GM12878 (cell line): ENCODE measurements at regions not wholly inside any gene's neighbourhood (a gene's known extent, or its start where the extent isn't known, plus 50 kb on each side); places are given as distances from the start of the nearest gene placed in this dataset.
A peak's percentile ranks its signal among the peaks of the same experiment; 100 is the strongest.

Experiments used
- ATAC-seq: fragments of 200-7000 bp; cut with Tn5 transposase; 3 replicates; pipeline ENCODE4 v1.9.1; 2020; ENCODE audit warnings: mild to moderate bottlenecking, moderate library complexity
- BruUV-seq: library from RNA; stranded (reverse); fragments of 400-500 nt; replicated peaks from 2 replicates; lab custom pipeline; 2021; lab: Mats Ljungman, UMichigan
- CTCF ChIA-PET: fragments of 300-600 bp; sonication (Branson Sonifier 250); formaldehyde crosslinking; extraction: SDS; loops from one replicate; lab custom pipeline; 2021; ENCODE audit warnings: inconsistent platforms; lab: Yijun Ruan, JAX
- POLR2A ChIA-PET: fragments of 350-600 bp; formaldehyde crosslinking; extraction: SDS; loops from one replicate; lab custom pipeline; 2021; ENCODE audit warnings: inconsistent platforms; lab: Charles Lee
- RAD21 ChIA-PET: fragments of 300-600 bp; sonication (Branson Sonifier 250); formaldehyde crosslinking; loops from one replicate; lab custom pipeline; 2023; ENCODE audit warnings: antibody characterized with exemption; ENCODE audit not compliant: unreplicated experiment; lab: Charles Lee
- SMC1A ChIA-PET: fragments of 300-600 bp; sonication (Branson Sonifier 250); formaldehyde crosslinking; loops from one replicate; lab custom pipeline; 2023; ENCODE audit not compliant: unreplicated experiment, uncharacterized antibody; lab: Charles Lee
- DNase-seq: peaks from one replicate; pipeline ENCODE4 v3.0.0-alpha.2; 2011; ENCODE audit warnings: low read depth, low spot score
- FAIRE-seq: peaks from 3 replicates; lab custom pipeline; 2011; peaks lifted over from hg19 to GRCh38; lab: Jason Lieb, UNC
- H2AFZ ChIP-seq: 2 replicates; pipeline ENCODE4 v1.6.0; 2011; ENCODE audit warnings: low read depth, low read length, control low read depth; ENCODE audit not compliant: control insufficient read depth
- H3K27ac ChIP-seq: 2 replicates; pipeline ENCODE4 v1.5.1; 2011; ENCODE audit warnings: control low read depth; ENCODE audit not compliant: control insufficient read depth, insufficient read depth
- H3K27me3 ChIP-seq, 2 experiments: replicated peaks in 1 of 2; 2 replicates each; pipeline versions ENCODE4 v1.6.0 to v1.6.1; 2011; ENCODE audit warnings: low read length in 1 of 2; ENCODE audit not compliant: control insufficient read depth in 2 of 2, insufficient read depth in 2 of 2
- H3K36me3 ChIP-seq, 2 experiments: 2 replicates each; pipeline ENCODE4 v1.5.1; 2011; ENCODE audit warnings: low read length in 1 of 2; ENCODE audit not compliant: control insufficient read depth in 2 of 2, insufficient read depth in 2 of 2
- H3K4me1 ChIP-seq: 2 replicates; pipeline ENCODE4 v1.6.1; 2011; ENCODE audit warnings: mild to moderate bottlenecking, low read length, moderate library complexity, mixed read lengths; ENCODE audit not compliant: control insufficient read depth, insufficient read depth
- H3K4me2 ChIP-seq: 2 replicates; pipeline ENCODE4 v1.6.0; 2011; ENCODE audit warnings: control low read depth; ENCODE audit not compliant: control insufficient read depth, insufficient read depth
- H3K4me3 ChIP-seq: fragments of 200-600 bp; sonication (generic); 2 replicates; pipeline ENCODE4 v1.5.1; 2016
- H3K79me2 ChIP-seq: 2 replicates; pipeline ENCODE4 v1.6.0; 2011; ENCODE audit warnings: low read length; ENCODE audit not compliant: control insufficient read depth, insufficient read depth
- H3K9ac ChIP-seq: 2 replicates; pipeline ENCODE4 v1.8.0; 2011; ENCODE audit warnings: low read length, control low read depth, mixed read lengths; ENCODE audit not compliant: control insufficient read depth, insufficient read depth
- H3K9me3 ChIP-seq: replicated peaks from 3 replicates; pipeline ENCODE4 v1.5.1; 2011; ENCODE audit warnings: mild to moderate bottlenecking, low read length; ENCODE audit not compliant: control insufficient read depth, insufficient read depth
- H4K20me1 ChIP-seq: 2 replicates; pipeline ENCODE4 v1.6.0; 2011; ENCODE audit not compliant: control insufficient read depth, insufficient read depth
- ATF7 ChIP-seq: fragments of 450-650 bp; IDR thresholded peaks from 2 replicates; pipeline ENCODE4 v1.6.1; 2016; ENCODE audit warnings: low read depth, mild to moderate bottlenecking
- BHLHE40 ChIP-seq, 2 experiments: fragments of 450-650 bp in 1 of 2; IDR thresholded peaks; 2 replicates each; pipeline ENCODE4 v1.6.1; 2011 to 2017; ENCODE audit warnings: low read depth in 2 of 2, borderline replicate concordance in 1 of 2, improper control_type of control experiment in 1 of 2, low read length in 1 of 2, mild to moderate bottlenecking in 1 of 2
- CBFB ChIP-seq: IDR thresholded peaks from 2 replicates; pipeline ENCODE4 v1.6.1; 2016; ENCODE audit warnings: antibody characterized with exemption, low read depth
- CHD4 ChIP-seq: fragments of 200-600 bp; sonication (generic); IDR thresholded peaks from 2 replicates; pipeline ENCODE4 v1.6.1; 2016; ENCODE audit warnings: mild to moderate bottlenecking
- CUX1 ChIP-seq: IDR thresholded peaks from 2 replicates; pipeline ENCODE4 v1.6.1; 2012; ENCODE audit warnings: improper control_type of control experiment, low read depth, low read length; ENCODE audit not compliant: insufficient replicate concordance
- E2F8 ChIP-seq: fragments of 450-650 bp; IDR thresholded peaks from 2 replicates; pipeline ENCODE4 v1.6.1; 2018; ENCODE audit warnings: mild to moderate bottlenecking, low read depth, moderate library complexity; ENCODE audit not compliant: partially characterized antibody
- EZH2 ChIP-seq: IDR thresholded peaks from 2 replicates; pipeline ENCODE4 v1.6.1; 2012; ENCODE audit warnings: low read depth, mild to moderate bottlenecking, control low read depth, inconsistent platforms, low read length, borderline replicate concordance; ENCODE audit not compliant: control insufficient read depth
- HDAC6 ChIP-seq: fragments of 200-600 bp; sonication (generic); IDR thresholded peaks from one replicate; pipeline ENCODE4 v1.8.0; 2017; ENCODE audit warnings: antibody characterized with exemption; ENCODE audit not compliant: unreplicated experiment
- IKZF2 ChIP-seq, 2 experiments: fragments of 450-650 bp; IDR thresholded peaks; 2 replicates each; pipeline ENCODE4 v1.6.1; 2017; ENCODE audit warnings: mild to moderate bottlenecking in 2 of 2, moderate library complexity in 2 of 2
- MYB ChIP-seq: fragments of 150-350 bp; IDR thresholded peaks from 2 replicates; pipeline ENCODE4 v1.6.1; 2014; ENCODE audit warnings: mild to moderate bottlenecking, low read depth, low read length, borderline replicate concordance
- PAX5 ChIP-seq: IDR thresholded peaks from 2 replicates; pipeline ENCODE4 v1.6.1; 2011; ENCODE audit warnings: low read depth, low read length, borderline replicate concordance
- SMAD5 ChIP-seq: IDR thresholded peaks from 2 replicates; pipeline ENCODE4 v1.6.1; 2016; ENCODE audit warnings: antibody characterized with exemption, low read depth
- ZNF207 ChIP-seq: fragments of 450-650 bp; IDR thresholded peaks from 2 replicates; pipeline ENCODE4 v1.6.1; 2014; ENCODE audit warnings: antibody characterized with exemption, mild to moderate bottlenecking, borderline replicate concordance
- WGBS: methylation state at CpG from one replicate; pipeline ENCODE4 v1.1.6; 2016; ENCODE audit warnings: low lambda C conversion rate; ENCODE audit not compliant: insufficient replicate concordance, insufficient coverage; ENCODE audit errors: missing lambda C conversion rate; 5-methylcytosine and 5-hydroxymethylcytosine counted together
- in situ Hi-C: fragments of 300-500 bp; cut with MboI; formaldehyde crosslinking; loops from 9 replicates; pipeline ENCODE4 v1.14.3; 2018; ENCODE audit warnings: mixed read lengths
- intact Hi-C: fragments of 100-400 bp; cut with micrococcal nuclease; formaldehyde crosslinking; loops from one replicate; pipeline ENCODE4 v1.14.2; 2022; ENCODE audit not compliant: unreplicated experiment
- TF ChIP-seq, protein P1 (sequence below): IDR thresholded peaks from 2 replicates; pipeline ENCODE4 v1.6.1; 2012; ENCODE audit warnings: low read length, inconsistent platforms

DNA sequence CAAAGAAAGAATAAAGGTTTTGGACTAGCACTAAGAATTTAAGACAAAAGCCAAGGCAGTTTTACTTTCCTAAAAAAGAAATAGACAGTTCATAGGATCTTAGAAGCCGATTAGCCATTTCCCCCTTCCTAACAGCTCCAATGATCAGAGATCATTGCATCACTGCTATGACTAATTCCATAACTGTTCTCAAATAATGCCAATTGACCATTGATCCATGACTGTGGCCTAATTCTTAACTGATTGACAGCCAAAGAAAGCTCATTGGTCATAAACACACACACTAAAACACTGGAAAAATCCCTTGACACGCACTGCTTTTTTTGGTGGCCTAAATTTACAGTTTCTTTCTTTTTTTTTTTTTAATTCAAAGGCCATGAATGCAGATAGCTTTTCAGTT lies 345.0 kb upstream of the ACVR2A start:
- no peaks in the 10 kb centered on the region for H3K79me2 ChIP-seq
- peak; percentile 62 for FAIRE-seq
- H3K9me3 ChIP-seq: no peaks in the 10 kb centered on the region; the same call in 1 of the 3 replicates
- H3K4me1 ChIP-seq: no peaks in the 10 kb centered on the region
- no peak overlapping the region for H3K4me2 ChIP-seq
- no TSS peak for BruUV-seq
- H2AFZ ChIP-seq: no peak overlapping the region
- ChIA-PET POLR2A (no interaction called here), RAD21 (interaction anchor here (0.6 kb wide), 1 partner anchor 13 kb away, joined by 3 read pairs; no protein-coding TSS in a partner anchor), SMC1A (interaction anchor here (0.6 kb wide), 1 partner anchor 120 kb away, joined by 3 read pairs; no protein-coding TSS in a partner anchor), CTCF (interaction anchor here (0.7 to 1.0 kb wide), 2 partner anchors 16 to 365 kb away, joined by 3 to 4 read pairs; no protein-coding TSS in a partner anchor)
- no peaks in the 10 kb centered on the region for H3K36me3 ChIP-seq
- ATAC-seq: peak; percentile 81
- no peak overlapping the region for H3K9ac ChIP-seq
- intact Hi-C loops: no loop called here
- H3K4me3 ChIP-seq: no peak overlapping the region
- in situ Hi-C loops: no loop called here
- H4K20me1 ChIP-seq: no peaks in the 10 kb centered on the region
- DNase-seq: peak; percentile 40
- no peaks in the 10 kb centered on the region; a peak in 1 of 4 replicates for H3K27me3 ChIP-seq
- H3K27ac ChIP-seq: no peak overlapping the region
- WGBS: 34% methylated on average over 2 of the region's 2 CpGs
- peak in 1 of 2 experiments; percentile 39; a peak in 2 of 4 replicates for TF ChIP-seq IKZF2 (IDR thresholded peaks at IDR 0.05)
- no peak for TF ChIP-seq HDAC6
- no peak for TF ChIP-seq MYB
- TF ChIP-seq PAX5: 0 out of 2 replicates have a peak, but pooled peaks have one; percentile 43
- peak; percentile 27; the same call in 1 of the 2 replicates for TF ChIP-seq ATF7
- TF ChIP-seq ZNF207: no peak
- no peak for TF ChIP-seq E2F8
- no peak for TF ChIP-seq CHD4
- no peak for TF ChIP-seq CBFB
- no peak for TF ChIP-seq EZH2
- no peak for TF ChIP-seq SMAD5
- TF ChIP-seq, protein P1, sequence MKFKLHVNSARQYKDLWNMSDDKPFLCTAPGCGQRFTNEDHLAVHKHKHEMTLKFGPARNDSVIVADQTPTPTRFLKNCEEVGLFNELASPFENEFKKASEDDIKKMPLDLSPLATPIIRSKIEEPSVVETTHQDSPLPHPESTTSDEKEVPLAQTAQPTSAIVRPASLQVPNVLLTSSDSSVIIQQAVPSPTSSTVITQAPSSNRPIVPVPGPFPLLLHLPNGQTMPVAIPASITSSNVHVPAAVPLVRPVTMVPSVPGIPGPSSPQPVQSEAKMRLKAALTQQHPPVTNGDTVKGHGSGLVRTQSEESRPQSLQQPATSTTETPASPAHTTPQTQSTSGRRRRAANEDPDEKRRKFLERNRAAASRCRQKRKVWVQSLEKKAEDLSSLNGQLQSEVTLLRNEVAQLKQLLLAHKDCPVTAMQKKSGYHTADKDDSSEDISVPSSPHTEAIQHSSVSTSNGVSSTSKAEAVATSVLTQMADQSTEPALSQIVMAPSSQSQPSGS: peak; percentile 55; the same call in 1 of the 2 replicates
- no peak for TF ChIP-seq BHLHE40 (IDR thresholded peaks at IDR 0.05; ENCODE audit: borderline replicate concordance in 1 of 2, low read depth in 2 of 2, low read length in 1 of 2)
- peak; percentile 54 for TF ChIP-seq CUX1
